ENCODE measurements at regions not wholly inside any gene's neighbourhood (a gene's known extent, or its start where the extent isn't known, plus 50 kb on each side); places are given as distances from the start of the nearest gene placed in this dataset.

- TF ChIP-seq MAX (IDR thresholded peaks at IDR 0.05; ENCODE audit: low read depth, low read length) = no peak
- no peak for TF ChIP-seq CTCF (IDR thresholded peaks at IDR 0.05; ENCODE audit: low read depth, low read length)
- no peak for TF ChIP-seq MYC (IDR thresholded peaks at IDR 0.05; ENCODE audit: low read depth, low read length)
- TF ChIP-seq POLR2A (IDR thresholded peaks at IDR 0.05; ENCODE audit: extremely low read depth, insufficient read length) = no peak
- H3K4me3 ChIP-seq (ENCODE audit: low read depth, low read length) = no peak overlapping the region
- no peak for DNase-seq (ENCODE audit: low read depth)
Observed at GRCh38 chr3:117477214-117477755, 767.7 kb downstream of the TUSC7 start.

- no peak for DNase-seq (ENCODE audit: low read depth)
- H3K4me3 ChIP-seq (ENCODE audit: low read depth, low read length) = no peak overlapping the region
- TF ChIP-seq POLR2A (IDR thresholded peaks at IDR 0.05; ENCODE audit: extremely low read depth, insufficient read length) = no peak
- TF ChIP-seq CTCF (IDR thresholded peaks at IDR 0.05; ENCODE audit: low read depth, low read length) = no peak
- no peak for TF ChIP-seq MAX (IDR thresholded peaks at IDR 0.05; ENCODE audit: low read depth, low read length)
- no peak for TF ChIP-seq MYC (IDR thresholded peaks at IDR 0.05; ENCODE audit: low read depth, low read length)
Observed at GRCh38 chr3:117479095-117479494, 769.5 kb downstream of the TUSC7 start.

GRCh38 chr3:117480525-117480924 is 770.9 kb downstream of the TUSC7 start:
- TF ChIP-seq MYC (IDR thresholded peaks at IDR 0.05; ENCODE audit: low read depth, low read length) (no peak), MAX (IDR thresholded peaks at IDR 0.05; ENCODE audit: low read depth, low read length) (no peak), POLR2A (IDR thresholded peaks at IDR 0.05; ENCODE audit: extremely low read depth, insufficient read length) (no peak), CTCF (IDR thresholded peaks at IDR 0.05; ENCODE audit: low read depth, low read length) (no peak)

GRCh38 chr3:117480972-117481371 is 771.4 kb downstream of the TUSC7 start:
- H3K4me3 ChIP-seq (ENCODE audit: low read depth, low read length) = no peak overlapping the region
- no peak for DNase-seq (ENCODE audit: low read depth)
- TF ChIP-seq POLR2A (IDR thresholded peaks at IDR 0.05; ENCODE audit: extremely low read depth, insufficient read length) (no peak), MAX (IDR thresholded peaks at IDR 0.05; ENCODE audit: low read depth, low read length) (no peak), CTCF (IDR thresholded peaks at IDR 0.05; ENCODE audit: low read depth, low read length) (no peak), MYC (IDR thresholded peaks at IDR 0.05; ENCODE audit: low read depth, low read length) (no peak)

More at GRCh38 chr3:117480525-117480924, 770.9 kb downstream of the TUSC7 start:
- DNase-seq (ENCODE audit: low read depth) = no peak
- no peak overlapping the region for H3K4me3 ChIP-seq (ENCODE audit: low read depth, low read length)

GRCh38 chr3:117483839-117484238 is 774.3 kb downstream of the TUSC7 start:
- no peak for TF ChIP-seq MAX (IDR thresholded peaks at IDR 0.05; ENCODE audit: low read depth, low read length)
- no peak for TF ChIP-seq POLR2A (IDR thresholded peaks at IDR 0.05; ENCODE audit: extremely low read depth, insufficient read length)
- no peak for TF ChIP-seq CTCF (IDR thresholded peaks at IDR 0.05; ENCODE audit: low read depth, low read length)
- TF ChIP-seq MYC (IDR thresholded peaks at IDR 0.05; ENCODE audit: low read depth, low read length) = no peak
- no peak overlapping the region for H3K4me3 ChIP-seq (ENCODE audit: low read depth, low read length)

More at GRCh38 chr3:117483839-117484238, 774.3 kb downstream of the TUSC7 start:
- DNase-seq (ENCODE audit: low read depth) = no peak
